B cell (primary cell): ENCODE measurements at regions not wholly inside any gene's neighbourhood (a gene's known extent, or its start where the extent isn't known, plus 50 kb on each side); places are given as distances from the start of the nearest gene placed in this dataset.

Source experiments
- ATAC-seq: fragments of 200-7000 bp; cut with Tn5 transposase; one replicate; pipeline ENCODE4 v1.10.0; 2021; ENCODE audit warnings: low read depth, mild to moderate bottlenecking, moderate number of reproducible peaks, moderate library complexity
- CTCF ChIA-PET: fragments of 350-600 bp; sonication (Branson Sonifier 250); formaldehyde crosslinking; loops from one replicate; lab custom pipeline; 2021; ENCODE audit warnings: antibody characterized with exemption, inconsistent platforms; lab: Charles Lee
- POLR2A ChIA-PET: fragments of 350-600 bp; sonication (Branson Sonifier 250); formaldehyde crosslinking; loops from one replicate; lab custom pipeline; 2021; ENCODE audit warnings: antibody characterized with exemption; lab: Charles Lee
- DNase-seq: peaks from one replicate; pipeline ENCODE4 v3.0.0; 2013
- H2AFZ ChIP-seq: 2 replicates; pipeline ENCODE4 v1.6.1; 2012; ENCODE audit warnings: mild to moderate bottlenecking, low read depth, low read length; ENCODE audit not compliant: insufficient read depth, poor library complexity, severe bottlenecking
- H3K27ac ChIP-seq, 2 donors: 1 replicate in 1 of 2; 2 replicates in 1 of 2; pipeline ENCODE4 v1.5.1; 2012 to 2013; ENCODE audit warnings: low read length in 2 of 2, mild to moderate bottlenecking in 2 of 2, moderate library complexity in 1 of 2
- H3K27me3 ChIP-seq, 4 experiments: fragments of 200-600 bp in 1 of 4; sonication (generic) in 1 of 4; replicated peaks in 1 of 4; 1 replicate in 2 of 4; 2 replicates in 2 of 4; pipeline versions ENCODE4 v1.6.1 to v1.7.0; 2013 to 2016; ENCODE audit warnings: low read length in 3 of 4, mild to moderate bottlenecking in 2 of 4, mixed read lengths in 1 of 4, moderate library complexity in 1 of 4; ENCODE audit not compliant: insufficient read depth in 4 of 4, control insufficient read depth in 3 of 4; ENCODE audit errors: control extremely low read depth in 1 of 4
- H3K36me3 ChIP-seq, 2 experiments: replicated peaks in 1 of 2; 1 replicate in 1 of 2; 2 replicates in 1 of 2; pipeline versions ENCODE4 v1.6.1 to v1.7.1; 2013; ENCODE audit warnings: low read length in 1 of 2; ENCODE audit not compliant: insufficient read depth in 2 of 2, control insufficient read depth in 1 of 2; ENCODE audit errors: control extremely low read depth in 1 of 2, extremely low read depth in 1 of 2
- H3K4me1 ChIP-seq, 2 donors: fragments of 200-600 bp in 1 of 2; sonication (generic) in 1 of 2; 1 replicate in 1 of 2; 2 replicates in 1 of 2; pipeline versions ENCODE4 v1.5.1 to v1.6.1; 2013 to 2017; ENCODE audit warnings: low read length in 2 of 2; ENCODE audit not compliant: control insufficient read depth in 2 of 2, insufficient read depth in 2 of 2
- H3K4me2 ChIP-seq: replicated peaks from 2 replicates; pipeline ENCODE3; 2012; ENCODE audit warnings: mild to moderate bottlenecking, low read depth, low read length; ENCODE audit not compliant: poor library complexity, severe bottlenecking
- H3K4me3 ChIP-seq, 5 experiments: fragments of 200-600 bp in 1 of 5; sonication (generic) in 1 of 5; 1 replicate in 3 of 5; 2 replicates in 2 of 5; pipeline versions ENCODE4 v1.5.1 to v1.7.0; 2011 to 2016; ENCODE audit warnings: low read length in 4 of 5, mild to moderate bottlenecking in 4 of 5, low read depth in 2 of 5, control low read depth in 1 of 5, moderate library complexity in 1 of 5; ENCODE audit not compliant: insufficient read depth in 1 of 5; ENCODE audit errors: control extremely low read depth in 1 of 5, extremely low read depth in 1 of 5
- H3K79me2 ChIP-seq: fragments of 200-600 bp; sonication (generic); one replicate; pipeline ENCODE4 v1.6.0; 2016; ENCODE audit warnings: low read length; ENCODE audit not compliant: control insufficient read depth, insufficient read depth
- H3K9ac ChIP-seq: fragments of 200-600 bp; sonication (generic); 2 replicates; pipeline ENCODE4 v1.6.1; 2017; ENCODE audit warnings: mild to moderate bottlenecking, low read length, moderate library complexity
- H3K9me3 ChIP-seq, 3 donors: one replicate each; pipeline versions ENCODE4 v1.6.1 to v1.7.1; 2013; ENCODE audit warnings: low read length in 2 of 3; ENCODE audit not compliant: control insufficient read depth in 2 of 3, insufficient read depth in 1 of 3; ENCODE audit errors: control extremely low read depth in 1 of 3
- H4K20me1 ChIP-seq: 2 replicates; pipeline ENCODE4 v1.6.0; 2012; ENCODE audit warnings: mild to moderate bottlenecking, low read length; ENCODE audit not compliant: insufficient read depth, control insufficient read depth, poor library complexity, severe bottlenecking
- H3K27ac Mint-ChIP-seq: one replicate; pipeline ENCODE4 v1.8.0; 2021; ENCODE audit warnings: mixed read lengths
- H3K27me3 Mint-ChIP-seq: one replicate; pipeline ENCODE4 v1.8.0; 2021; ENCODE audit warnings: mixed read lengths
- H3K4me1 Mint-ChIP-seq: one replicate; pipeline ENCODE4 v1.8.0; 2021; ENCODE audit warnings: mixed read lengths
- H3K4me3 Mint-ChIP-seq: one replicate; pipeline ENCODE4 v1.8.0; 2021; ENCODE audit warnings: mixed read lengths
- H3K9me3 Mint-ChIP-seq: one replicate; pipeline ENCODE4 v1.8.0; 2022; ENCODE audit warnings: mixed read lengths; ENCODE audit not compliant: insufficient read depth
- CTCF ChIP-seq: fragments of 200-600 bp; IDR thresholded peaks from one replicate; pipeline ENCODE4 v1.8.0; 2022; ENCODE audit warnings: antibody characterized with exemption, mild to moderate bottlenecking
- EZH2 ChIP-seq: IDR thresholded peaks from 2 replicates; pipeline ENCODE4 v1.6.1; 2012; ENCODE audit warnings: borderline replicate concordance, low read depth, mild to moderate bottlenecking, moderate library complexity, low read length; ENCODE audit not compliant: insufficient read depth, poor library complexity, severe bottlenecking
- WGBS: methylation state at CpG from one replicate; pipeline ENCODE4 v1.1.5; 2013; ENCODE audit warnings: missing lambda C conversion rate; ENCODE audit not compliant: insufficient coverage; 5-methylcytosine and 5-hydroxymethylcytosine counted together
- intact Hi-C: fragments of 100-400 bp; cut with micrococcal nuclease; formaldehyde crosslinking; loops from one replicate; pipeline ENCODE4 v1.10.0; 2022

GRCh38 chr2:117502121-117502520, 312.4 kb upstream of the DDX18 start:
- Histone ChIP-seq H3K27ac (no peak overlapping the region), H3K9me3 (peaks cover 0 to 4% (median 3%) of the 10 kb centered on the region in 3 donors), H3K36me3 (no peaks in the 10 kb centered on the region), H3K9ac (no peak overlapping the region), H4K20me1 (no peaks in the 10 kb centered on the region), H3K4me1 (no peaks in the 10 kb centered on the region), H2AFZ (no peak overlapping the region), H3K4me2 (no peak overlapping the region), H3K79me2 (no peaks in the 10 kb centered on the region), H3K4me3 (no peak overlapping the region), H3K27me3 (no peaks in the 10 kb centered on the region)
- ChIA-PET CTCF (no interaction called here), POLR2A (no interaction called here)
- no peaks in the 10 kb centered on the region for H3K27me3 Mint-ChIP-seq
- no peak overlapping the region for H3K4me3 Mint-ChIP-seq
- intact Hi-C loops, result no loop called here
- DNase-seq, result no peak
- H3K27ac Mint-ChIP-seq, result no peak overlapping the region
- no peaks in the 10 kb centered on the region for H3K4me1 Mint-ChIP-seq
- 46% methylated on average over 3 of the region's 5 CpGs for WGBS
- TF ChIP-seq EZH2 (no peak), CTCF (no peak)
- H3K9me3 Mint-ChIP-seq, result no peaks in the 10 kb centered on the region
- no peak for ATAC-seq

GRCh38 chr2:117512307-117512706, 302.2 kb upstream of the DDX18 start:
- Histone ChIP-seq H3K9ac (no peak overlapping the region), H3K4me2 (no peak overlapping the region), H2AFZ (no peak overlapping the region), H3K79me2 (no peaks in the 10 kb centered on the region), H3K27ac (no peak overlapping the region), H3K4me1 (no peaks in the 10 kb centered on the region), H4K20me1 (no peaks in the 10 kb centered on the region), H3K27me3 (no peaks in the 10 kb centered on the region), H3K9me3 (peaks cover 0 to 4% (median 0%) of the 10 kb centered on the region in 3 donors), H3K36me3 (no peaks in the 10 kb centered on the region), H3K4me3 (no peak overlapping the region)
- POLR2A ChIA-PET, result no interaction called here
- WGBS, result no CpG with 5 or more reads among the region's 2 CpGs
- no peak for DNase-seq
- TF ChIP-seq EZH2 (no peak), CTCF (no peak)
- CTCF ChIA-PET, result no interaction called here
- no peak overlapping the region for H3K4me3 Mint-ChIP-seq
- H3K9me3 Mint-ChIP-seq, result peaks cover 2% of the 10 kb centered on the region
- intact Hi-C loops, result no loop called here
- no peak overlapping the region for H3K27ac Mint-ChIP-seq
- H3K27me3 Mint-ChIP-seq, result no peaks in the 10 kb centered on the region
- no peak for ATAC-seq
- H3K4me1 Mint-ChIP-seq, result no peaks in the 10 kb centered on the region
